ENCODE measurements at regions not wholly inside any gene's neighbourhood (a gene's known extent, or its start where the extent isn't known, plus 50 kb on each side); places are given as distances from the start of the nearest gene placed in this dataset.

GRCh38 chr10:69750725-69751124 is 51.0 kb upstream of the COL13A1 start:
- DNase-seq: no peak
- intact Hi-C loops (cut with DNase I; ENCODE audit: low total_unique reads): no loop called here

GRCh38 chr10:69751214-69751613 is 50.5 kb upstream of the COL13A1 start:
- no peak for TF ChIP-seq POLR2AphosphoS5 (IDR thresholded peaks at IDR 0.05)
- TF ChIP-seq, protein P1, sequence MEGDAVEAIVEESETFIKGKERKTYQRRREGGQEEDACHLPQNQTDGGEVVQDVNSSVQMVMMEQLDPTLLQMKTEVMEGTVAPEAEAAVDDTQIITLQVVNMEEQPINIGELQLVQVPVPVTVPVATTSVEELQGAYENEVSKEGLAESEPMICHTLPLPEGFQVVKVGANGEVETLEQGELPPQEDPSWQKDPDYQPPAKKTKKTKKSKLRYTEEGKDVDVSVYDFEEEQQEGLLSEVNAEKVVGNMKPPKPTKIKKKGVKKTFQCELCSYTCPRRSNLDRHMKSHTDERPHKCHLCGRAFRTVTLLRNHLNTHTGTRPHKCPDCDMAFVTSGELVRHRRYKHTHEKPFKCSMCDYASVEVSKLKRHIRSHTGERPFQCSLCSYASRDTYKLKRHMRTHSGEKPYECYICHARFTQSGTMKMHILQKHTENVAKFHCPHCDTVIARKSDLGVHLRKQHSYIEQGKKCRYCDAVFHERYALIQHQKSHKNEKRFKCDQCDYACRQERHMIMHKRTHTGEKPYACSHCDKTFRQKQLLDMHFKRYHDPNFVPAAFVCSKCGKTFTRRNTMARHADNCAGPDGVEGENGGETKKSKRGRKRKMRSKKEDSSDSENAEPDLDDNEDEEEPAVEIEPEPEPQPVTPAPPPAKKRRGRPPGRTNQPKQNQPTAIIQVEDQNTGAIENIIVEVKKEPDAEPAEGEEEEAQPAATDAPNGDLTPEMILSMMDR (IDR thresholded peaks at IDR 0.05 in 8 of 11, conservative IDR thresholded peaks at IDR 0.05 in 3 of 11): no peak
- no peak for TF ChIP-seq POLR2A (IDR thresholded peaks at IDR 0.05)

More at GRCh38 chr10:69750725-69751124, 51.0 kb upstream of the COL13A1 start:
- peaks cover 0 to 17% (median 0%) of the 10 kb centered on the region in 7 donors for H3K27me3 ChIP-seq (replicated peaks in 1 of 7)
- WGBS, 5 donors: 80 to 90% (median 85%) methylated on average over 4 of the region's 4 CpGs
- no peak for TF ChIP-seq POLR2AphosphoS5 (IDR thresholded peaks at IDR 0.05)
- TF ChIP-seq, protein P1 (IDR thresholded peaks at IDR 0.05 in 8 of 11, conservative IDR thresholded peaks at IDR 0.05 in 3 of 11): no peak
- TF ChIP-seq POLR2A (IDR thresholded peaks at IDR 0.05): no peak
- peaks cover 0 to 5% (median 0%) of the 10 kb centered on the region in 8 donors for H3K9me3 ChIP-seq
- no peaks in the 10 kb centered on the region for H3K4me1 ChIP-seq
- no peaks in the 10 kb centered on the region for H3K36me3 ChIP-seq
- H3K27ac ChIP-seq: no peak overlapping the region
- H3K4me3 ChIP-seq: no peak overlapping the region

More at GRCh38 chr10:69751214-69751613, 50.5 kb upstream of the COL13A1 start:
- no peaks in the 10 kb centered on the region for H3K36me3 ChIP-seq
- peaks cover 0 to 17% (median 0%) of the 10 kb centered on the region in 7 donors for H3K27me3 ChIP-seq (replicated peaks in 1 of 7)
- no peak overlapping the region for H3K27ac ChIP-seq
- H3K9me3 ChIP-seq: peaks cover 0 to 5% (median 0%) of the 10 kb centered on the region in 8 donors
- peak; percentile 22 for DNase-seq
- H3K4me1 ChIP-seq: no peaks in the 10 kb centered on the region
- intact Hi-C loops (cut with DNase I; ENCODE audit: low total_unique reads): no loop called here
- no peak overlapping the region for H3K4me3 ChIP-seq
- 47 to 91% (median 88%) methylated on average over 4 of the region's 4 CpGs for WGBS, 5 donors
